ENCODE measurements at regions not wholly inside any gene's neighbourhood (a gene's known extent, or its start where the extent isn't known, plus 50 kb on each side); places are given as distances from the start of the nearest gene placed in this dataset.
A peak's percentile ranks its signal among the peaks of the same experiment; 100 is the strongest.

- no peak for DNase-seq (ENCODE audit: low spot score)
- no peak for TF ChIP-seq CTCF (conservative IDR thresholded peaks at IDR 0.05; ENCODE audit: low read depth)
- CTCF ChIA-PET = no interaction called here
- H3K27ac ChIP-seq = no peak overlapping the region
- POLR2A ChIA-PET (ENCODE audit: low non-redundant PET) = no interaction called here
Observed at GRCh38 chr6:77159730-77160129, 303.6 kb downstream of the HTR1B start.

GRCh38 chr6:77151241-77151640 lies 312.1 kb downstream of the HTR1B start:
- POLR2A ChIA-PET (ENCODE audit: low non-redundant PET) = no interaction called here
- CTCF ChIA-PET = no interaction called here
- TF ChIP-seq CTCF (conservative IDR thresholded peaks at IDR 0.05; ENCODE audit: low read depth) = no peak
- DNase-seq (ENCODE audit: low spot score) = no peak
- H3K27ac ChIP-seq = no peak overlapping the region

GRCh38 chr6:77150736-77151135 lies 312.6 kb downstream of the HTR1B start:
- ChIA-PET CTCF (no interaction called here), POLR2A (ENCODE audit: low non-redundant PET) (no interaction called here)
- H3K27ac ChIP-seq = no peak overlapping the region
- DNase-seq (ENCODE audit: low spot score) = no peak
- no peak for TF ChIP-seq CTCF (conservative IDR thresholded peaks at IDR 0.05; ENCODE audit: low read depth)

- CTCF ChIA-PET = no interaction called here
- DNase-seq (ENCODE audit: low spot score) = no peak
- no peak overlapping the region for H3K27ac ChIP-seq
- TF ChIP-seq CTCF (conservative IDR thresholded peaks at IDR 0.05; ENCODE audit: low read depth) = no peak
- POLR2A ChIA-PET (ENCODE audit: low non-redundant PET) = no interaction called here
Observed at GRCh38 chr6:77145244-77145643, 318.0 kb downstream of the HTR1B start.

- no peak for DNase-seq (ENCODE audit: low spot score)
- no peak for TF ChIP-seq CTCF (conservative IDR thresholded peaks at IDR 0.05; ENCODE audit: low read depth)
- ChIA-PET CTCF (no interaction called here), POLR2A (ENCODE audit: low non-redundant PET) (no interaction called here)
- no peak overlapping the region for H3K27ac ChIP-seq
Observed at GRCh38 chr6:77143659-77144447, 319.4 kb downstream of the HTR1B start.

- CTCF ChIA-PET = no interaction called here
- POLR2A ChIA-PET (ENCODE audit: low non-redundant PET) = no interaction called here
- peak; percentile 55 for DNase-seq (ENCODE audit: low spot score)
- TF ChIP-seq CTCF (conservative IDR thresholded peaks at IDR 0.05; ENCODE audit: low read depth) = no peak
- no peak overlapping the region for H3K27ac ChIP-seq
Observed at GRCh38 chr6:77136086-77136485, 327.2 kb downstream of the HTR1B start.
